GM20000 (cell line): ENCODE measurements at regions not wholly inside any gene's neighbourhood (a gene's known extent, or its start where the extent isn't known, plus 50 kb on each side); places are given as distances from the start of the nearest gene placed in this dataset.

Experiments used
- DNase-seq: peaks from one replicate; pipeline ENCODE4 v3.0.0; 2012; ENCODE audit warnings: low spot score
- TF ChIP-seq, protein P1 (sequence below): IDR thresholded peaks from 2 replicates; pipeline ENCODE4 v1.5.1; 2012; ENCODE audit warnings: mild to moderate bottlenecking, control low read depth; ENCODE audit errors: extremely low read depth, missing control alignments

DNA sequence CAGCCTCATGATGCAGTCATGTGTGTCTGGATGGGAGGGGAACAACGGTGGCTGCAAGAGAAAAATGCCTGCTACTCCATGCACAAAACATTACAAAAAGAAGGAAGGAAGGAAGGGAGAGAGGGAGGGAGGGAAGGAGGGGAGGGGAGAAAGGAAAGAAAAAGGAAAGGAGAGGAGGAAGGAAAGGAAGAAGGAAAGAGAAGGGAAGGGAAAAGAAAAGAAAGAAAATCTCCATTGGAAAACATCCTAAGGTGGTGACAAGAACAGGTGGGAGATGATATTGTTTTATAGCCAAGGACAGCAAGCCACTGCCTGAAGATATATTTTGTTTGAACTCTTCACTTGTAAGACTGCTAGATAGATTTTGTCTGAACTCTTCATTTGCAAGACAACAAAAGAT, 171.8 kb upstream of the EGLN3 start:
- TF ChIP-seq, protein P1, sequence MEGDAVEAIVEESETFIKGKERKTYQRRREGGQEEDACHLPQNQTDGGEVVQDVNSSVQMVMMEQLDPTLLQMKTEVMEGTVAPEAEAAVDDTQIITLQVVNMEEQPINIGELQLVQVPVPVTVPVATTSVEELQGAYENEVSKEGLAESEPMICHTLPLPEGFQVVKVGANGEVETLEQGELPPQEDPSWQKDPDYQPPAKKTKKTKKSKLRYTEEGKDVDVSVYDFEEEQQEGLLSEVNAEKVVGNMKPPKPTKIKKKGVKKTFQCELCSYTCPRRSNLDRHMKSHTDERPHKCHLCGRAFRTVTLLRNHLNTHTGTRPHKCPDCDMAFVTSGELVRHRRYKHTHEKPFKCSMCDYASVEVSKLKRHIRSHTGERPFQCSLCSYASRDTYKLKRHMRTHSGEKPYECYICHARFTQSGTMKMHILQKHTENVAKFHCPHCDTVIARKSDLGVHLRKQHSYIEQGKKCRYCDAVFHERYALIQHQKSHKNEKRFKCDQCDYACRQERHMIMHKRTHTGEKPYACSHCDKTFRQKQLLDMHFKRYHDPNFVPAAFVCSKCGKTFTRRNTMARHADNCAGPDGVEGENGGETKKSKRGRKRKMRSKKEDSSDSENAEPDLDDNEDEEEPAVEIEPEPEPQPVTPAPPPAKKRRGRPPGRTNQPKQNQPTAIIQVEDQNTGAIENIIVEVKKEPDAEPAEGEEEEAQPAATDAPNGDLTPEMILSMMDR = no peak
- DNase-seq = no peak

DNA sequence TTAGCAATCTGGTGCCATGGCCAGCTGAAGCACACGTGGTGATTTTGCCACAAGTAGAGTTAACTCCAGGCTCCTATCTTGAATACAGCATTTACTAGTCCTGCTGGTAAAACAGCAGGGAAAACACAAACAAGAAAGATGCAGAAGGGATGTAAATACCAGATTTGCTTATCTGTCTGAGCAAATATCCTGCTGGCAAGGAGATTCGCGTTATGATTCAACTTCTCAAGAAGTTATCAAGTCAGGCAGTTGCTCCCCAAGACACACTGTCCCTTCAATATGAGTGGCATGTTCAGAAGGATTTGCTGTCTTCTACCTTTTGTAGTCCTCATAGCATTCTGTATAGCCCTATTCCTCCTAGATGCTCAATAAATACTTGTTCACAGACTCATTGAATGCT, 171.2 kb upstream of the EGLN3 start:
- TF ChIP-seq, protein P1 = no peak

DNA sequence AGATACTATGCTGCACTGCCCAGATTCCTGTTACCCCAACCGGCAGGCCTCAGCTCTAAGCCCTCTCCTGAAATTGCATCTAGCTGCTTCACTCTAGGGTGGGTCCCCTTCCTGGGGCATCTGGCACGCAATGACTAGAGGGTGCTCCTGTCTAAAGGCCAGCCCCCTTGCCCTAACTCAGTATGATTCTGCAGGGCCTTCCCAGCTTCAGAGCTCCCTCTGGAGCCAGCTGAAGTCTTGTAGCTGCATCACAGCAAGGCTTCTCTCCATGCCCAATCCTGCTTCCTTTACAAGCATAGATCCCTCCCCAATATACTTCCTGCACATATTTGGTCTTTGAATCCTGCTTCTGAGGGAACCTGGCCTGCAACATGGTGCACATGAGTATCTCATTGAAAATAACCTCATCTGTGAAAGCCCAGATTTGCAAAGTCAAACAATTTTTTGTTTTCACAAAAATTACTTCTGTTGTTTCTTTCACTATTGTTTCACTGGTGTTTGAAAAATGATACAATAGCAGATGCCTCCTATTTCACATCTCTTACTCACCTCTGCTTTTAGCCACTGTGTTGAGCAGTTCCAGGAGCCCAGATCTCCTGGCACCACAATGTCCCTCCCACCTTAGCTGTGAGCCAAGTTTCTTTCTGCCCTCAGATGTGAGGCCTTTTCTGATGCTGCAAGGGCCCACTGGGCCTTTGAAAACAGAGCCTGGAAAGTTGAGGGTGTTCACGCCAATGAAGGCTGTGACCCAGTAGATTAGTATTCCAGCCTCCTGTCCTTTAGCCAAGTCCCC, 169.5 kb upstream of the EGLN3 start:
- DNase-seq = no peak
- TF ChIP-seq, protein P1 = no peak

More for the DNA sequence above, 171.2 kb upstream of the EGLN3 start:
- no peak for DNase-seq

DNA sequence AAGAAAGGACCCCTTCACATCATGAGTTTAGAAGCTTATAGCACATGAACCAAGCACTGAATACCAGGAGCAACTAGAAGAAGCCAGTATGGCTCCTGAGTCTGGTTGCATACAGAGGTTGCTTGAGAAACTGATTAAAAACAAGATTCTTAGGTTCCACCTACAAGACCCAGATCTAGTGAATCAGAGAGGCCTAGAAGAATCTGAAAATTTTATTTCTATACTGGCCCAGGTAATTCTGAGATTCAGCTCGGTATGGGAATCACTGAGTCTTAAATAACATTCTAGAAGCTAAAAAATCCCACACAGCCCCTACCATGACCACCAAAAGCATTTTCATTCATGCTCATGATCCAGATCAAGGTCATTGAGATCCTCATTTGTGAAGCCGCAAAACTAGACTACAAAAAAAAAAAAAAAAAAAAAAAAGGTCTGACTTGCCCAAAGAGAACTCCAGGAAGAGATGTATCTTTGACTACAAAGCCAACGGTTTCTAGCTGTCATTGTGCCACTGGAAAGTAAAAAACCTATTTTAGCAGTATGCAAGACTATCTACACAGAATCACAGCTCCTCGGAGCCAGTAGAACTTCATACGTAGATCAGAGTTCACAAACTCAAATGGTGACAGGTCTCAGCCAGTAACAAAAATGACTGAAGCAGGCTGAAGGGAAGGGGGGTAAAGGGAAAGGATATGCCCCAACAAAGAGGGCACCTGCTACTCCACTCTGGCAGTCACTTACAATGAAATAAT, 168.4 kb upstream of the EGLN3 start:
- no peak for DNase-seq
- TF ChIP-seq, protein P1 = no peak

DNA sequence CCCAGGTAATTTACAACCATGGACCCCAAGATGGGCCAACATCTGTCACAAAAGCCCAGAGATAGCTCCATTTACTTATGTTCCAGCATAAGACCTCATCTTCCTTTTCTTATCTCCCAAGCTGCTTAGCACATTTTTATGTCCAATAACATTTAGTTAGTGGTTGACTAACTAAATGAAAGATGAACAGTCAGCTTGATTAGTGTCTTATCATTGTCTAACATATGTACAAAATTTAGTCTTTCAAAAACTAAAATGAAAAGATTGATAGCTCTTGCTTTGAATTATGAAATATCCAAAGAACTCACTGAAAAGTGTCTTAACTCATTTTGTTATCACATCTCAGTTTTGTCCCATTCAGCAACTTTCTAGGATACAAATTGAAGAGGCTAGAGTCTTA, 163.1 kb upstream of the EGLN3 start:
- DNase-seq = no peak
- TF ChIP-seq, protein P1 = no peak

DNA sequence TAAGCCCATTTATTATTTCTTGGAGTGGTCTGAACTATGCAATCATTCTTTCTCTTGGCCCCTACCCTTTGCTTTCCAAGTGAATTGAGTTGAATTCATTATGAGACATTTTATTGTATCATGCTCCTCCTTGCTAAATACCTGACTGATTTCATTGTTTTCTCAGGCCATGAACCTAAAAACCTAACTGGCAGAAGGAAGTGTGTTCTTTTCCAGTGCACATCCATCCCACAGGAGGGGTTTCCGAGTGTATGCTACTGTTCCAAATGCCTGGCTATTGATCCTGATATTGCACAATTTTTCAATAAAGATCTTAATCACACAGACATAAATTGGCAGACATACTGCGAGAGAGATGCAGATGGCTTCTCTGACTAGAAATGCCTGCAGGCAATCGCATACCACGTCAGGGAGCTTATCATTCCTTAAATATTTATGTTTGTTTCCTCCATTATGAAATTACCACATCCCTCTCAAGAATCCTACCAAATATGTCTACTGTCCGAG, 162.2 kb upstream of the EGLN3 start:
- DNase-seq = no peak
- TF ChIP-seq, protein P1 = no peak

DNA sequence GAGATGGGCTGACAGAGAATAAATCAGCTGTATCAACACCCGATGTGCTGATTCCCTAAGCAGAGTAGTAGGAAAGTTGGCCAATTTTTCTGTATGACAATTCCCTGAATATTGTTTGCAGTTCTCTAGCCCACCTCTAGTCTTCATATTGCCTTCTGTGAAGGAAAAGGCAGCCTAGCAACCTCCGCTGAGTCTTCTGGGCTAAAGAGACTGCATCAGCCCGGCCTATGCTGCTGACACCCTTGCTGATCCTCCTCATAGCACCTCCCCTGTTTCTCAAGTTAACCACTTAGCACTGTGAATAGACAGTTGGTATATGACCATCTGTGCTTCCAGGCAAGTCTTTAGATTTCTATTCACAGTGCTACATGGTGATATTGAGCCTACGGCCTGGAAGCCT, 161.1 kb upstream of the EGLN3 start:
- DNase-seq = no peak
- TF ChIP-seq, protein P1 = no peak
